ENCODE measurements at regions not wholly inside any gene's neighbourhood (a gene's known extent, or its start where the extent isn't known, plus 50 kb on each side); places are given as distances from the start of the nearest gene placed in this dataset.

DNA sequence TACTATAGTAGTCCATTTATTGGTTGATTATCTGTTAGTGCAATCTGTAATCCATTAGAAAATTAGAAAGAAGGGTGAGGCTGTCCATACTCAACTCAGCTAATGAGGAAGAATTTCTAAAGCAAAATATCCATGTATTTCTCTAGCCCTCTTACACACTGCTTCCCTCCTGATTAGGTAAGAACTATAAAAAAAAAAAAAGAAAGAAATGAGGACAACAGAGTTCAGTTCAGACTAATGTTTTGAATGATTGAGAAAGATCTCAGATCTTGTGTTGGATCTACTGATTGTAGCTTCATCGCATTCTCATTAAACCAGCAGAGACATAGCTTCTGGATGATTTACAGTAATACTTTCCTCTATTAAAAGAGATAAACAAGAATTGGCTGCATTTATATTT, 233.3 kb downstream of the KLF5 start (continued):
- TF ChIP-seq ZNF512 (CRISPR knock-in tag; IDR thresholded peaks at IDR 0.05; ENCODE audit: borderline replicate concordance) (no peak), GRHL2 (CRISPR knock-in tag; IDR thresholded peaks at IDR 0.05; ENCODE audit: insufficient replicate concordance, severe bottlenecking) (no peak), PRRX2 (CRISPR knock-in tag; IDR thresholded peaks at IDR 0.05) (no peak), NFATC4 (CRISPR knock-in tag; IDR thresholded peaks at IDR 0.05) (no peak), ZNF532 (CRISPR knock-in tag; IDR thresholded peaks at IDR 0.05; ENCODE audit: borderline replicate concordance) (no peak), OVOL2 (CRISPR knock-in tag; IDR thresholded peaks at IDR 0.05; ENCODE audit: borderline replicate concordance) (no peak), ZNF263 (CRISPR knock-in tag; IDR thresholded peaks at IDR 0.05; ENCODE audit: low read depth) (no peak)
- TF ChIP-seq, protein P1, sequence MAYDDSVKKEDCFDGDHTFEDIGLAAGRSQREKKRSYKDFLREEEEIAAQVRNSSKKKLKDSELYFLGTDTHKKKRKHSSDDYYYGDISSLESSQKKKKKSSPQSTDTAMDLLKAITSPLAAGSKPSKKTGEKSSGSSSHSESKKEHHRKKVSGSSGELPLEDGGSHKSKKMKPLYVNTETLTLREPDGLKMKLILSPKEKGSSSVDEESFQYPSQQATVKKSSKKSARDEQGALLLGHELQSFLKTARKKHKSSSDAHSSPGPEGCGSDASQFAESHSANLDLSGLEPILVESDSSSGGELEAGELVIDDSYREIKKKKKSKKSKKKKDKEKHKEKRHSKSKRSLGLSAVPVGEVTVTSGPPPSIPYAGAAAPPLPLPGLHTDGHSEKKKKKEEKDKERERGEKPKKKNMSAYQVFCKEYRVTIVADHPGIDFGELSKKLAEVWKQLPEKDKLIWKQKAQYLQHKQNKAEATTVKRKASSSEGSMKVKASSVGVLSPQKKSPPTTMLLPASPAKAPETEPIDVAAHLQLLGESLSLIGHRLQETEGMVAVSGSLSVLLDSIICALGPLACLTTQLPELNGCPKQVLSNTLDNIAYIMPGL (CRISPR knock-in tag; IDR thresholded peaks at IDR 0.05) = no peak

GRCh38 chr13:73290844-73291243, 232.0 kb downstream of the KLF5 start:
- H3K9me3 Mint-ChIP-seq = peaks cover 7% of the 10 kb centered on the region; the same call in 1 of the 2 replicates
- peaks cover 13% of the 10 kb centered on the region for H3K4me1 Mint-ChIP-seq
- ChIA-PET CTCF (no interaction called here), POLR2A (no interaction called here)
- no peak for DNase-seq (ENCODE audit: low spot score)
- no peak for ATAC-seq
- no peaks in the 10 kb centered on the region for H3K36me3 Mint-ChIP-seq
- H3K4me3 Mint-ChIP-seq = no peak overlapping the region
- H3K27me3 Mint-ChIP-seq (ENCODE audit: low read depth) = no peaks in the 10 kb centered on the region
- no peak overlapping the region for H3K27ac Mint-ChIP-seq
- TF ChIP-seq TEAD4 (CRISPR knock-in tag; IDR thresholded peaks at IDR 0.05) (no peak), FOXJ3 (CRISPR knock-in tag; IDR thresholded peaks at IDR 0.05; ENCODE audit: borderline replicate concordance) (no peak), ESRRA (CRISPR knock-in tag; IDR thresholded peaks at IDR 0.05; ENCODE audit: borderline replicate concordance) (no peak), ZNF138 (CRISPR knock-in tag; conservative IDR thresholded peaks at IDR 0.05) (no peak), EMX1 (CRISPR knock-in tag; IDR thresholded peaks at IDR 0.05) (no peak), AR (CRISPR knock-in tag; IDR thresholded peaks at IDR 0.05) (no peak), ZNF263 (CRISPR knock-in tag; IDR thresholded peaks at IDR 0.05; ENCODE audit: low read depth) (no peak), ZNF317 (CRISPR knock-in tag; IDR thresholded peaks at IDR 0.05; ENCODE audit: borderline replicate concordance, low read depth) (no peak), TEAD1 (CRISPR knock-in tag; IDR thresholded peaks at IDR 0.05) (no peak), PRDM15 (CRISPR knock-in tag; IDR thresholded peaks at IDR 0.05) (no peak), TCF7 (CRISPR knock-in tag; IDR thresholded peaks at IDR 0.05; ENCODE audit: low read depth) (no peak), NR1H2 (CRISPR knock-in tag; IDR thresholded peaks at IDR 0.05) (no peak)
- TF ChIP-seq, protein P2, sequence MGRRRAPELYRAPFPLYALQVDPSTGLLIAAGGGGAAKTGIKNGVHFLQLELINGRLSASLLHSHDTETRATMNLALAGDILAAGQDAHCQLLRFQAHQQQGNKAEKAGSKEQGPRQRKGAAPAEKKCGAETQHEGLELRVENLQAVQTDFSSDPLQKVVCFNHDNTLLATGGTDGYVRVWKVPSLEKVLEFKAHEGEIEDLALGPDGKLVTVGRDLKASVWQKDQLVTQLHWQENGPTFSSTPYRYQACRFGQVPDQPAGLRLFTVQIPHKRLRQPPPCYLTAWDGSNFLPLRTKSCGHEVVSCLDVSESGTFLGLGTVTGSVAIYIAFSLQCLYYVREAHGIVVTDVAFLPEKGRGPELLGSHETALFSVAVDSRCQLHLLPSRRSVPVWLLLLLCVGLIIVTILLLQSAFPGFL (CRISPR knock-in tag; IDR thresholded peaks at IDR 0.05; ENCODE audit: borderline replicate concordance) = no peak
- TF ChIP-seq, protein P3, sequence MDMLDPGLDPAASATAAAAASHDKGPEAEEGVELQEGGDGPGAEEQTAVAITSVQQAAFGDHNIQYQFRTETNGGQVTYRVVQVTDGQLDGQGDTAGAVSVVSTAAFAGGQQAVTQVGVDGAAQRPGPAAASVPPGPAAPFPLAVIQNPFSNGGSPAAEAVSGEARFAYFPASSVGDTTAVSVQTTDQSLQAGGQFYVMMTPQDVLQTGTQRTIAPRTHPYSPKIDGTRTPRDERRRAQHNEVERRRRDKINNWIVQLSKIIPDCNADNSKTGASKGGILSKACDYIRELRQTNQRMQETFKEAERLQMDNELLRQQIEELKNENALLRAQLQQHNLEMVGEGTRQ (CRISPR knock-in tag; IDR thresholded peaks at IDR 0.05) = no peak

All from WTC11 (cell line).